DMS53 (cell line): ENCODE measurements at regions not wholly inside any gene's neighbourhood (a gene's known extent, or its start where the extent isn't known, plus 50 kb on each side); places are given as distances from the start of the nearest gene placed in this dataset.
"Not testable (repeated sequence)": the region's sequence is repeated elsewhere in the genome, so short reads cannot be mapped to it uniquely, and the experiment has no call there.

Experiments used
- DNase-seq: peaks from one replicate; lab custom pipeline; 2025; lab: John Stamatoyannopoulos, UW

- DNase-seq: peak; percentile 92
Measured at GRCh38 chr12:127165567-127166392, 1101.2 kb upstream of the TMEM132C start.

GRCh38 chr12:127169321-127170181, 1097.4 kb upstream of the TMEM132C start:
- no peak for DNase-seq

GRCh38 chr12:127170226-127171180, 1096.5 kb upstream of the TMEM132C start:
- DNase-seq: no peak

GRCh38 chr12:127172861-127173260, 1094.1 kb upstream of the TMEM132C start:
- no peak for DNase-seq

GRCh38 chr12:127173971-127174370, 1093.0 kb upstream of the TMEM132C start:
- DNase-seq: not testable (repeated sequence)

- DNase-seq: no peak
Measured at GRCh38 chr12:127174881-127175280, 1092.1 kb upstream of the TMEM132C start.

- DNase-seq: no peak
Measured at GRCh38 chr12:127175361-127175760, 1091.6 kb upstream of the TMEM132C start.

- no peak for DNase-seq
Measured at GRCh38 chr12:127176804-127177203, 1090.2 kb upstream of the TMEM132C start.

GRCh38 chr12:127178052-127178451, 1088.9 kb upstream of the TMEM132C start:
- no peak for DNase-seq

- DNase-seq: no peak
Measured at GRCh38 chr12:127178463-127178862, 1088.5 kb upstream of the TMEM132C start.

- DNase-seq: no peak
Measured at GRCh38 chr12:127179176-127179575, 1087.8 kb upstream of the TMEM132C start.

GRCh38 chr12:127182018-127182417, 1085.0 kb upstream of the TMEM132C start:
- no peak for DNase-seq

- no peak for DNase-seq
Measured at GRCh38 chr12:127189992-127190391, 1077.0 kb upstream of the TMEM132C start.

GRCh38 chr12:127191129-127191528, 1075.8 kb upstream of the TMEM132C start:
- DNase-seq: no peak

- no peak for DNase-seq
Measured at GRCh38 chr12:127192391-127192790, 1074.6 kb upstream of the TMEM132C start.

- no peak for DNase-seq
Measured at GRCh38 chr12:127193341-127193740, 1073.6 kb upstream of the TMEM132C start.

GRCh38 chr12:127194176-127194575, 1072.8 kb upstream of the TMEM132C start:
- no peak for DNase-seq

- DNase-seq: no peak
Measured at GRCh38 chr12:127205781-127206555, 1061.0 kb upstream of the TMEM132C start.

GRCh38 chr12:127209318-127209717, 1057.7 kb upstream of the TMEM132C start:
- DNase-seq: no peak

GRCh38 chr12:127214186-127214585, 1052.8 kb upstream of the TMEM132C start:
- no peak for DNase-seq

GRCh38 chr12:127223011-127223410, 1044.0 kb upstream of the TMEM132C start:
- no peak for DNase-seq
